Activated naive CD8-positive, alpha-beta T cell treated with anti-CD3 and anti-CD28 coated beads, Interleukin-2, amount 10 ng/mL, durations not matched to agents 7 days and 5 days (primary cell): ENCODE measurements at regions not wholly inside any gene's neighbourhood (a gene's known extent, or its start where the extent isn't known, plus 50 kb on each side); places are given as distances from the start of the nearest gene placed in this dataset.

Experiments
- ATAC-seq: fragments of 150-1000 bp; cut with Tn5 transposase; one replicate; pipeline ENCODE4 v1.10.0; 2021; ENCODE audit warnings: low read depth, moderate library complexity
- POLR2A ChIA-PET: fragments of 350-600 bp; sonication (Branson Sonifier 250); formaldehyde crosslinking; loops from one replicate; lab custom pipeline; 2021; ENCODE audit warnings: antibody characterized with exemption; lab: Charles Lee
- DNase-seq: peaks from one replicate; pipeline ENCODE4 v3.0.0; 2021
- H3K27ac Mint-ChIP-seq: one replicate; pipeline ENCODE4 v1.8.0; 2022; ENCODE audit warnings: mild to moderate bottlenecking, mixed read lengths
- H3K27me3 Mint-ChIP-seq: one replicate; pipeline ENCODE4 v1.8.0; 2022; ENCODE audit warnings: mild to moderate bottlenecking, moderate library complexity, mixed read lengths
- H3K36me3 Mint-ChIP-seq: one replicate; pipeline ENCODE4 v1.8.0; 2021; ENCODE audit warnings: mild to moderate bottlenecking, mixed read lengths
- H3K4me1 Mint-ChIP-seq: one replicate; pipeline ENCODE4 v1.8.0; 2021; ENCODE audit warnings: mixed read lengths
- H3K4me3 Mint-ChIP-seq: one replicate; pipeline ENCODE4 v1.8.0; 2022; ENCODE audit warnings: mild to moderate bottlenecking, moderate library complexity, mixed read lengths
- H3K9me3 Mint-ChIP-seq: one replicate; pipeline ENCODE4 v1.8.0; 2021; ENCODE audit warnings: mixed read lengths

DNA sequence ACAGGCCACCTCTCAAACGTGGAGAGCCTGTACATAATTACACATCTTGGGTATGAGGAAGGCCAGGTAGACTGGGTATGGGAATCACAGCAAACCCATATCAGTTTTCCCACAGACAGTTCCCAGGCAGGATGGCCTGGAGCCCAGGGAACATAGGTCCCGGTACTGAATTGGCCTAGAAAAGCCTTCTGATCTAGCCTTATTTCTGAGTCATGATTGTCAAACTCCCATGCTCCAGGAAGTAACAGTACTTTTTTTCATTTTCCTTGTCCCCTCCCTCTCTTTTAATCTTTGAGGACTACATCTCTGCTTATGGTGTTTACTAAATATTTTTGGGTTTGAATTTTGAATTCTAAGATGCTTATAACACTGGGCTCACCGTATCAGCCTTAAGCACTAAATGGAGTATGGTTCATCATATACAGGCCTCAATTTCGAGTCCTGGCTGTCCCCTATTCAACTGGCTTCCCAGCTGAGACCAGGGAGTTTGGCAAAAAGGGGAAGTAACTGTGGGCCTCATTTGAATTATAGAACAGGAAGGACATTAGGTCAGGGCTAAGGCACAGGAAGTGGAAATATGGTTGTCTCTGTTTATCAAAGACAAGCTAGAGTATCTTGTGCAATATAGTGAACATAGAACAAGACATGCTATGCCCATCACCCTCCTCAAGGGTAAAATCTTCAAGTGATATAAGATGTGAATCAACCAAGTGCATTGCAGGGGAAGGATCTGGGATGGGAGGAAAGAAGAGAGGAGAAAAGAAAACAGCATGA, 494.6 kb downstream of the NTRK3 start:
- Mint-ChIP-seq H3K36me3 (peaks cover 15% of the 10 kb centered on the region), H3K9me3 (peaks cover 13% of the 10 kb centered on the region), H3K4me1 (peaks cover 9% of the 10 kb centered on the region), H3K4me3 (peak overlapping the region; percentile 41), H3K27me3 (peaks cover 2% of the 10 kb centered on the region), H3K27ac (peak overlapping the region; percentile 89)
- POLR2A ChIA-PET: no interaction called here
- DNase-seq (no peak), ATAC-seq (peak; percentile 82)

DNA sequence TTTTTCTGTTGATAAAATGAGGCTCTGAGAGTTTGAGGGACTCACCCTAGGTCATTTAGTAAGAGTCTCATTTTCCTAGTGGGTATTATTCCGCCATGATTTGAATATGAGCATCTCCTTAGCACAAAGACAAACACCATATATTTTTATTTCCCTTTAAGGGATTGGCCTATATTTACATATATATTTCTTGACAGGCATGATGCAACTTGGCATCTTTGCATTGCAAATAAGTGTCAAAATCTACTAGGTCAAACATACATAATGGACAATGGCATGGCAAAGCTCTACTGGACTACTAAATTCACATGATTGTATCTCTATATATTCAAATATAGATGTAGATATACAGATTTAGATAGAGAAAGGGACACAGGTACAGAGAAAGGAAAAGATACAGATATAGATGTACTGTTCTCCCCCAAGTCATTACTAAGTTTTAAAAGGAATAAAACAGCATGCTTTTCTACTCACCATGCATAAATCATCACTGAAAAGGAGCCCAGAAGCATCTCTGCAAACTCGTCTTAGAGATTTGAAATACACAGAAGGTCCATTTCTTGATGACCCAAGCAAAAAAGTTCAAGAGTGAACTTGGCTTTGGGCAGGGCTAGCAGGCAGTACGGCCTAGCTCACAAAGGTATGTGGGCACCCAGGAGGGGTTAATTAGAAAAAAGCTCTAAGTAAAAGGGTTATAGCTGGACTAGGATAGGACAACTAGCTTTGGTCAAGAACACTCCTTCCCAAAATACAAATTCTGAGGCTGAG, 495.8 kb downstream of the NTRK3 start:
- peaks cover 13% of the 10 kb centered on the region for H3K9me3 Mint-ChIP-seq
- H3K4me1 Mint-ChIP-seq: peaks cover 9% of the 10 kb centered on the region
- peak overlapping the region; percentile 24 for H3K27ac Mint-ChIP-seq
- POLR2A ChIA-PET: no interaction called here
- peaks cover 15% of the 10 kb centered on the region for H3K36me3 Mint-ChIP-seq
- peaks cover 2% of the 10 kb centered on the region for H3K27me3 Mint-ChIP-seq
- H3K4me3 Mint-ChIP-seq: no peak overlapping the region
- ATAC-seq (no peak), DNase-seq (no peak)

- H3K4me1 Mint-ChIP-seq: peaks cover 9% of the 10 kb centered on the region
- DNase-seq (no peak), ATAC-seq (no peak)
- POLR2A ChIA-PET: no interaction called here
- peaks cover 2% of the 10 kb centered on the region for H3K27me3 Mint-ChIP-seq
- H3K4me3 Mint-ChIP-seq: no peak overlapping the region
- H3K27ac Mint-ChIP-seq: no peak overlapping the region
- peaks cover 15% of the 10 kb centered on the region for H3K36me3 Mint-ChIP-seq
- H3K9me3 Mint-ChIP-seq: peaks cover 13% of the 10 kb centered on the region
Measured at GRCh38 chr15:87758794-87759418, 497.6 kb downstream of the NTRK3 start.

GRCh38 chr15:87757084-87757483, 499.5 kb downstream of the NTRK3 start:
- DNase-seq (no peak), ATAC-seq (no peak)
- peaks cover 10% of the 10 kb centered on the region for H3K9me3 Mint-ChIP-seq
- H3K4me1 Mint-ChIP-seq: peaks cover 6% of the 10 kb centered on the region
- no peak overlapping the region for H3K27ac Mint-ChIP-seq
- peaks cover 5% of the 10 kb centered on the region for H3K27me3 Mint-ChIP-seq
- peaks cover 12% of the 10 kb centered on the region for H3K36me3 Mint-ChIP-seq
- H3K4me3 Mint-ChIP-seq: no peak overlapping the region
- POLR2A ChIA-PET: no interaction called here

DNA sequence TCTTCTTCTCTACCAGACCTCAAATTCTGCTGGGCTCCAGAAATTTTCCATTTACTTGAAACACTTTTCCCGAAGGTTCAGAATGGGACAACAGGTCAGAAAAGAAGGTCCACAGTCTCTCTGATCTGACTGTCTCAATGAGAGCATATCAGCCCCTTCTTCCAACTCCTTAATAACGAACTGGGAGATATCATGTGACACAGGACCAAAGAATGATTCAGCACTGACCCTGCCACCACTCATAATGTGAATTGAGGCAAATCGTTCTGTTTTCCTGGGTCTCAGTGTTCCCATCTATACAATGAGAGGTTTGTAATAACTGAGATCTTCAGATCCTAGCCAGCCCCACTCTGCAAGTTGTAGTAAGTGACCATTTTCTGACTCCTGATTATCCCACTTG, 500.5 kb downstream of the NTRK3 start:
- no peak overlapping the region for H3K4me3 Mint-ChIP-seq
- no peak for ATAC-seq
- peaks cover 2% of the 10 kb centered on the region for H3K9me3 Mint-ChIP-seq
- H3K27me3 Mint-ChIP-seq: peaks cover 12% of the 10 kb centered on the region
- POLR2A ChIA-PET: no interaction called here
- H3K27ac Mint-ChIP-seq: no peak overlapping the region
- peaks cover 3% of the 10 kb centered on the region for H3K36me3 Mint-ChIP-seq
- DNase-seq: no peak
- no peaks in the 10 kb centered on the region for H3K4me1 Mint-ChIP-seq

- Mint-ChIP-seq H3K9me3 (peaks cover 2% of the 10 kb centered on the region), H3K4me3 (no peak overlapping the region), H3K27me3 (peaks cover 12% of the 10 kb centered on the region), H3K27ac (no peak overlapping the region), H3K4me1 (no peaks in the 10 kb centered on the region), H3K36me3 (no peaks in the 10 kb centered on the region)
- ATAC-seq: no peak
- POLR2A ChIA-PET: no interaction called here
- no peak for DNase-seq
Measured at GRCh38 chr15:87755226-87755625, 501.3 kb downstream of the NTRK3 start.

DNA sequence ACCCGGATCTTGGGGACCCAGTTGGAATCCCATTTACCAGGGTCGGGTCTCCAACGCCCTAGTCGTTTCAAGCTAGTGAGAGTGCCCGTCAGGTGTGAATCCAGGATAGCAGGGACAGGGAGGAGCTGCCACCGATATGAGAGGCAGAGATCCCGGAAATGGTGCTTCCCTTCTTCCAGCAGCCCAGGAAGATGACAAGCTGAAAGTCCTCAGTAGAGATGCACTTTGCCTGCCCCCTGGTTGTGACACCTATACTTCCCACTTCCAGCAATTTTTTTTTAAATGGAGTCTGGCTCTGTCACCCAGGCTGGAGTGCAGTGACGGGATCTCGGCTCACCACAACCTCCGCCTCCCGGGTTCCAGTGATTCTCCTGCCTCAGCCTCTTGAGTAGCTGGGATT, 503.0 kb downstream of the NTRK3 start:
- DNase-seq (no peak), ATAC-seq (no peak)
- no peaks in the 10 kb centered on the region for H3K4me1 Mint-ChIP-seq
- no peak overlapping the region for H3K27ac Mint-ChIP-seq
- no peaks in the 10 kb centered on the region for H3K36me3 Mint-ChIP-seq
- H3K27me3 Mint-ChIP-seq: peaks cover 12% of the 10 kb centered on the region
- POLR2A ChIA-PET: no interaction called here
- H3K9me3 Mint-ChIP-seq: peaks cover 2% of the 10 kb centered on the region
- H3K4me3 Mint-ChIP-seq: no peak overlapping the region

DNA sequence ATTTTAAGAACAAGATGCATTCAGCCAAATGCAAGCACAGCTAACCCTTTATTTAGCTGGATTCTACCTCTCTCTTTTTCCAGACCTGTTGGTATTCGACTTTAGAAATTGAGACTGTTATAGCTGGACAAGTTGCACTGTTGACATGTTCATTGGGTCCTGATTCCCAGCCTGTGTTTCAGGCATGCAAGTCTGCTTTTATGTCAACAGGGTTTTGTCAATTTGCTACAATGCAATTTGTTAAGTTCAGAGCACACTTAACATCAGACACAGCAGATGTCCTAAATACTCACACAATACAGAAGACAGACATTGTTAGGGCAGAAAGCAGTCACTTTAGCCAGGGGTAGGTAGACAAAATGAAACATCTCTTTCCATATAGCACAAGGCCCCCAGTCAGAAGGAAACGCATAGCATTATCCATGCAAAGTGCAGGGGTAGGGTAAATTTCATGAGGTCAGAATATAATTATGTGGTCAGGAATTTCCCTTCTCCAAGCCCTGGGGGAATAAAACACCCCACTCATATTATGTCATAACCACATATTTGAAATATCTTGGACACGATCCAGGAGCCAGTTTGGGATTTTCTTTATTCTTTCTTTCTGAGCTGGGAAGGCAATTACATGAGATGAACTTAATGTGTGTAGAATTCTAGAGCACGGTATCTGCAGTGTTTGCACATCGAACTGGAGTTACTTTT, 504.1 kb downstream of the NTRK3 start:
- peaks cover 3% of the 10 kb centered on the region for H3K9me3 Mint-ChIP-seq
- ATAC-seq (no peak), DNase-seq (no peak)
- H3K36me3 Mint-ChIP-seq: no peaks in the 10 kb centered on the region
- H3K27me3 Mint-ChIP-seq: peaks cover 13% of the 10 kb centered on the region
- POLR2A ChIA-PET: no interaction called here
- H3K4me1 Mint-ChIP-seq: no peaks in the 10 kb centered on the region
- H3K4me3 Mint-ChIP-seq: no peak overlapping the region
- H3K27ac Mint-ChIP-seq: no peak overlapping the region

DNA sequence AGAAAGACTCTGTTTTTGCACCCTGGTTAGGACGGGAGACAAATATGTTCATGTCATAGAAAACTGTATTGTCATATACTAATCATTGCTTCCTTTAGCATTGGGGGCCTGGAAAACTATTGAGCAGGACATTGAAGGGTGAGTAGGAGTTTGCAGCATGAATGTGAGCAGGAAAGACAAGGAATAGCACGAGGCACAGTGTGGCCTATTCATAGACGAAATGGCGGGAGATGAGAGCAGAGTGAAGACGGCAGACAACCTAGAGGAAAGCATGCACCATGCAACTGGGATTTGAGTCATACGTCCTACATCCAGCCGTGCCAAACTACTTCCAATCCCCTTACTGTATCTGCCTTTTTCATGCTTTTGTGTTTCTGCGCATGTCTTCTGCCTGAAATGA, 508.1 kb downstream of the NTRK3 start:
- H3K27me3 Mint-ChIP-seq: peaks cover 12% of the 10 kb centered on the region
- H3K36me3 Mint-ChIP-seq: no peaks in the 10 kb centered on the region
- no peak overlapping the region for H3K4me3 Mint-ChIP-seq
- POLR2A ChIA-PET: no interaction called here
- H3K9me3 Mint-ChIP-seq: peaks cover 2% of the 10 kb centered on the region
- no peaks in the 10 kb centered on the region for H3K4me1 Mint-ChIP-seq
- DNase-seq (no peak), ATAC-seq (no peak)
- no peak overlapping the region for H3K27ac Mint-ChIP-seq

DNA sequence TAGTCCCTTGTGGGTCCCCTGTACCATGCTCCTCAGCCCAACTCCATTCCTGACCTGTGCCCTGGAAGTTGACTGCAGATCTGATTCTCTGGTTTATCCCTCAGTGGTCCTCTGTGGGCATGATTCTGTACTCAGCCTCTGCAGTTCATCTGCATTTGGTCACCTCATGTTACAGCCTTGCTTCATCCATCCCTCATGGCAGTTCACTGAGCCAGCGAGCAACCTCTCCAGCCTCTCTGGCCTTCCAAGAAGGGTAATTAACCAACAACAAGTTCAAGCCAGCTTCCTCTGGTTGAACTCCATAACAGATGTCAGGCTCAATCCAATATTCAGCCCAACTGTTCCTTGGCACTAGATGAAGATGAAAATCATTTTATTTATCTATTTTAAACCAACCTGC, 509.5 kb downstream of the NTRK3 start:
- Mint-ChIP-seq H3K36me3 (no peaks in the 10 kb centered on the region), H3K4me1 (no peaks in the 10 kb centered on the region), H3K27ac (no peak overlapping the region), H3K9me3 (peaks cover 2% of the 10 kb centered on the region), H3K4me3 (no peak overlapping the region), H3K27me3 (peaks cover 9% of the 10 kb centered on the region)
- DNase-seq (no peak), ATAC-seq (no peak)
- POLR2A ChIA-PET: no interaction called here

- DNase-seq (no peak), ATAC-seq (no peak)
- H3K4me1 Mint-ChIP-seq: no peaks in the 10 kb centered on the region
- H3K27me3 Mint-ChIP-seq: peaks cover 3% of the 10 kb centered on the region
- H3K36me3 Mint-ChIP-seq: no peaks in the 10 kb centered on the region
- no peak overlapping the region for H3K4me3 Mint-ChIP-seq
- no peak overlapping the region for H3K27ac Mint-ChIP-seq
- POLR2A ChIA-PET: interaction anchor here (0.5 kb wide), 1 partner anchor 78 kb away, joined by 4 read pairs; no protein-coding TSS in a partner anchor
- H3K9me3 Mint-ChIP-seq: peaks cover 2% of the 10 kb centered on the region
Measured at GRCh38 chr15:87746333-87746732, 510.2 kb downstream of the NTRK3 start.

- no peak overlapping the region for H3K27ac Mint-ChIP-seq
- H3K27me3 Mint-ChIP-seq: peaks cover 1% of the 10 kb centered on the region
- no peaks in the 10 kb centered on the region for H3K4me1 Mint-ChIP-seq
- H3K36me3 Mint-ChIP-seq: no peaks in the 10 kb centered on the region
- no peak overlapping the region for H3K4me3 Mint-ChIP-seq
- POLR2A ChIA-PET: no interaction called here
- no peak for ATAC-seq
- DNase-seq: no peak
- H3K9me3 Mint-ChIP-seq: peaks cover 2% of the 10 kb centered on the region
Measured at GRCh38 chr15:87744815-87745214, 511.7 kb downstream of the NTRK3 start.

DNA sequence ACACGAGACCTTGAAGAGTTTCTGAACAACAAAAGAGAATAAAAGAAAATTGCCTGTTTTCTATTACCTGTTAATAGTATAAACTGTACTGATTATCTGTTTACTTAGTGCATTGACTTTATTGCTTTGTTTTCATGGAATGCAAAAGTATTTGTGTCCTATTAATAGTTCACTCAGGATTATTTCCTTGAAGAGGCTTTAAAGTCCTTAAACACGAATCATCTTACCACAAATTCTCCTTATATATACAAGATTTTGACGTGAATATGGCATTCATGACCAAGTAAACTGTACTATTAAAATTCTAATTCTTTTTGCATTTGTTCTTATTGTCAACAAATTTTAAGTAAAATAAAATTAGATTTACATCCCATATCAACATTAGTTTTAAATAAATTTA, 513.0 kb downstream of the NTRK3 start:
- ATAC-seq: no peak
- POLR2A ChIA-PET: no interaction called here
- no peak for DNase-seq
- H3K4me3 Mint-ChIP-seq: no peak overlapping the region
- H3K4me1 Mint-ChIP-seq: no peaks in the 10 kb centered on the region
- peaks cover 2% of the 10 kb centered on the region for H3K9me3 Mint-ChIP-seq
- no peaks in the 10 kb centered on the region for H3K36me3 Mint-ChIP-seq
- H3K27me3 Mint-ChIP-seq: peaks cover 1% of the 10 kb centered on the region
- H3K27ac Mint-ChIP-seq: no peak overlapping the region
